CD1c-positive myeloid dendritic cell (primary cell): ENCODE measurements at regions not wholly inside any gene's neighbourhood (a gene's known extent, or its start where the extent isn't known, plus 50 kb on each side); places are given as distances from the start of the nearest gene placed in this dataset.
"Not testable (repeated sequence)": the region's sequence is repeated elsewhere in the genome, so short reads cannot be mapped to it uniquely, and the experiment has no call there.

Source experiments
- DNase-seq: peaks from one replicate; pipeline ENCODE4 v3.0.0-alpha.2; 2016; ENCODE audit errors: extremely low spot score

DNA sequence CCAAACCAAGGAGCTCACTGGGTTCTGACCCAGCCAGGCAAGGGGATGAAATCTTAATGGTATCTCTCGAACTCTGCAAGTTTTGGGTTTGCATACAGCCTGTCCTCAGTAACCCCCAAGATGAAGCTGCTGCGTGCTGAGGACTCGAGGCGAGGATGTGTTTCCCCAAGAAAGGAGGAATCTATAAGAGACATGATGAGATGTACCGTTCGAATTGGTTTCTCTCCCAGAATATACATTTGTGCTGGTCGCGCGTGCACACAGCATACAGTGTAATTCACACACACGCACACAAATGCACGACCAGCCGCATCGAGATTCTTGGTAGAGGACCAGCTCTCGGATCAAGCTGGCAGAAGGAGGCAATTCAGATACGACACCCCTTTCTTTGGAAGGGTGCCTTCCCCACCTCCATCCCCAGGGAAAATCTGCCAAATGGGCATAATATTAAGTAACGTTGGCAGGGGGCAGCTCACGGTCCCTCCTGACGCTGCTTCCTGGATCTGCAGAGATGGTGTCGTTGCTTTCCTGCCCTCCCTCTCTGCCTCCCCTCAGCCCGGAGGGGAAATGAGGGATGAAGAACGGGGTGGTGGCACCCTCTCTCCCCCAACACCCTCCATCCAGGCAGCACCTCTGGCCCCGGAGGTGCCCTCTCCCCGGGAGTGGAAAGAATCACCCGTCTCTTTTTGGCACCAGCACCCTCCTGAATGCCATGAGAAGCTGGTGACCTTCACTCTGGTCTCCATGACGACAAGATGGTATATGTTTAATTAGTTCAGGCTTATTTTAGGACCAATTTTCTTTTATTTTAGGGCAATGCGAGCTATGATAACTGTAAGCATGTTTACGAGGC is 310.2 kb downstream of the ZNF536 start:
- no peak for DNase-seq

- no peak for DNase-seq
Observed at GRCh38 chr19:30681162-30682100, 309.2 kb downstream of the ZNF536 start.

- DNase-seq: not testable (repeated sequence)
Observed at GRCh38 chr19:30680399-30680798, 308.2 kb downstream of the ZNF536 start.

DNA sequence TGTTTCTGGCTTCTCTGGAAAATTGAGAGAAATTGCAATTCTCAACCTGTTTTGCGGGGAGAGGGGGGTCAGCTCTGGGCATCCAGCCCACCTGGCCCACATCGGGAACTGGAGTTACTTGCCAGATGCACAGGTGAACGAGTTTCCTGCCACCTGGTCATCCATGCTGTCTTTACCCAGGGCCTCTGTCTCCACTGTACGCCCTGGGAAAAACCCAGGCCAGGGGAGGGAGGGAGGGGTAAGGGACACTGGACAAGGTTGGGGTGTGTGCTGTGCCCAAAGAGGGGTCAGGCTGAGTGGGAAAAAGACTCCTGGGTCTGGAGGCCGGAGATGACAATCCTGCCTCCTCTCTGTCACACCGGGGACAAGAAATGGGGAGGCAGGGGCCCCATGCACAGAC is 307.6 kb downstream of the ZNF536 start:
- no peak for DNase-seq

DNA sequence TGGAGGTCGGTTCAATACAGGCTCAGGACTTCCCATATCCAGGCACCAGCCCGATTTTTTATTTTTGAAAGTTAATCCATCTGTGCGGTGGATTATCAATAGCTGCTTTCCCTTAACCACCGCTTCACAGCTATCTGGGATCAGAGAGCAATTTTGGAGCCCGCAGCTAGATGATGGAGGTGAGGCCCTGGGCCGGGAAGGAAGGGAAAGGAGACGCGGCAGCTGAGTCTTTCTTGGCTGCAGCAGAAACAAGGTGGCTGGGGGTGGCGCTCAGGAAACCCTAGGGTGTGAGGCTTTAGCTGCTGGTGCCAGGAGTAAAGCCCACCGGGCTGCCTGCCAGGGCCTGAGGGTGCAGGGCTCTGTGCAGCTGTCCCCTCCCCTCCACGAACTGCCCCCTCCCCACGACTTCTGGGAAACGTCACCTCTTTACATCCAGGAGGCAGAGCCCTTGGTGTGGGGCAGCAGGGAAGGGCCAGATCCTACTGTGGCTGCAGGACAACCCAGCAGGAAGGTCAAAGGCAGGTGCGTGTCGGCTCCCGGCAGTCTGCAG is 307.0 kb downstream of the ZNF536 start:
- DNase-seq: no peak

DNA sequence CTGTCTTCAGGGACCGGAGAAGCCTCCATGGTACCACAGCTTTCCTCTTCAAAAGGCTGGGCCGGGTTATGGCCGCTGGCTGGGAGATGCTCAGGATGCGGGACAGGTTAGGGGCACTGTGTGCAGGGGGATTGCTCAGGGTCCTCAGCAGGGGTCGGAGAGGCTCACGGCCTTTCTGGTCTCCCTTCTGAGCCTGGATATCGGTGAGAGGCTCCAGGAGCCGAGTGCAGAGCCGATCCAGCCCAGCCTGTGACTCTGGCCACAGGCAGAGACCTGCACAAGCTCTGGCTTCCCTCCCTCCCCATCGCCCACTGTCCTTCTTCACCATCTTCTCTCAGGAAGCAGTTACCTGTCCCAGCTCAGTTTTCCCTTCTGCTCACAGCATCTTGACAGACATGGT is 306.0 kb downstream of the ZNF536 start:
- no peak for DNase-seq

DNA sequence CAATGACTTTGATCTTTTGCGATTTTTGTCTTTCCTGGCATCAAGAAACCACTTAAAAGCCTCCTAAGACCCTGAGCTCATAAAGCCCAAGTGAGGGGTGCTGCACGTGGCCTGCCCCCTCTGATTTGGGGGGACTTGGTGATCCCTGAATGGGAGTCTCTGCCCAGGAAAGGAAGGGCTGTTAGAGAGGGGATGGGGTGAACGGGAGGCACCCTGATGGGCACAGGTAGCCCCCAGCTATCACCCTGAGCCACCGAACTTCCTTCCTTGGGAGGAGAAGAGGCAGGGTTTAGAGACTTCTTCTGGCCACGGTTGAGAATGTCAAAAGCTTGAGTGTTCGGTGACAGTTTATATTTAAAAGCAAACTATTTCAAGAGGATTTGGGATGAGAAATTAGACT is 305.5 kb downstream of the ZNF536 start:
- no peak for DNase-seq

- DNase-seq: no peak
Observed at GRCh38 chr19:30676990-30677679, 305.0 kb downstream of the ZNF536 start.

DNA sequence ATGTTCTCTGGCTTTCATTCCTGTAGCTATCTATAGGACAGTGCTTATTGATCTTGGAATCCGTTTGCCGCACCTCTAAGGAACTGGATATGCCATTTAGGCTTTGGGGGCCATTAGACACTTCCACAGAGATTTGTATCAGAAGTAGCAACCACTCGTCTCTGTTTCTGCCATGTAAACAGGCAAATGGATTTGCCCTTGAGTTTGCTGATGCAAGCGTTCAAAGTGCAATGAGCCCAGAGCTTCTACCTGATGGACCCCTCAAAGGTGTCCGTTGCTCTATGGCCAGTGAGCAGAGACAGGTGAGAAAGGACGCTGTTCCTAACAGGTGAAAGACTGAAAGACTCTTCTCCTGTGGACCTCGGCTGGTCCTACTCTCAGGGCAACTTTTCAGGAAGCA is 302.9 kb downstream of the ZNF536 start:
- DNase-seq: no peak

- no peak for DNase-seq
Observed at GRCh38 chr19:30674656-30675055, 302.5 kb downstream of the ZNF536 start.

- DNase-seq: no peak
Observed at GRCh38 chr19:30673336-30673735, 301.2 kb downstream of the ZNF536 start.

- DNase-seq: no peak
Observed at GRCh38 chr19:30672926-30673325, 300.7 kb downstream of the ZNF536 start.

GRCh38 chr19:30671622-30672051 is 299.5 kb downstream of the ZNF536 start:
- DNase-seq: no peak

DNA sequence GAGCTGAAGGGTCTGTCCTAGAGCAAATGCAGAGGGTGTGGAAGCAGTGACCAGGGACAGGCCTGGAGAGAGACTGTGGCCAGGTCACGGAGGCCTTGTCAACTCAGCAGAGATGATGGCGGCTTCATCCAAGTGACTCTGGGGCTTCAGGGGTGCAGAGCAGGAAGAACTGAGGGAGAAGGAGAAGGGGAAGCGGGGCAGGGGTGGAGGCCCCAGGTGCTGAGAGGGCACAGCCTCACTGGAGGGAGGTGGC is 299.1 kb downstream of the ZNF536 start:
- no peak for DNase-seq

- DNase-seq: no peak
Observed at GRCh38 chr19:30670562-30671366, 298.6 kb downstream of the ZNF536 start.

- DNase-seq: no peak
Observed at GRCh38 chr19:30670011-30670329, 297.8 kb downstream of the ZNF536 start.

GRCh38 chr19:30669329-30670010 is 297.3 kb downstream of the ZNF536 start:
- peak; percentile 34 for DNase-seq

DNA sequence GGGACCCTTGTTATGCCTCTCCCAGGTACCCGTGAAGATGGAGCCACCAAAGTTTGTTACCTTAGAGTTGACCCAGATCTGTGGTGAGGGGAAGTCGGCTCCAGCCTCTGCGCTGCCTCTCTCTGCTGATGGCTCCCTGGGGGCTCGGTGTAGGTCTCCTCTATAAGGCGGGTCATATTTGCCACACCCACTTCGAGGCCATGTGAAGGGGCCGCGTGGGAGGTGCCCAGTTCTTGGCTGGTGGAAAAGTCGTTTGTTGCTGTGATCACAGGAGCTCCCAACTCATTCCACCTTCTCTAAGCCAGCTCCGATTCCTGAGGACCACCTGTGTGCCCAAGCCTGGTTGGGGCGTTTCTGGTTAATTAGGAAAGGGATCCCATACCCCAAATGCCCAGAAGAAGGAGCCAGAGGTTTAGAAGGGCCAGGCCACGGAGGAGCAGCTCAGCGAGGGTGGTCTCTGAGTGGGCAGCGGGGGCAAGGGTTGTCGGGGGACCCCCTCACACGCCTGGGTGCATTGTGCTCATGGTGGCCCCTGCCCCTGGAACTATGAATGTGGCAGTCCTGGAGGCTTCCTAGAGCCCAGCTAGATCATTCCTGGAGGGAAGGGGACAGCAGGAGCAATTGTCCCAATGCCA is 296.5 kb downstream of the ZNF536 start:
- DNase-seq: no peak

DNA sequence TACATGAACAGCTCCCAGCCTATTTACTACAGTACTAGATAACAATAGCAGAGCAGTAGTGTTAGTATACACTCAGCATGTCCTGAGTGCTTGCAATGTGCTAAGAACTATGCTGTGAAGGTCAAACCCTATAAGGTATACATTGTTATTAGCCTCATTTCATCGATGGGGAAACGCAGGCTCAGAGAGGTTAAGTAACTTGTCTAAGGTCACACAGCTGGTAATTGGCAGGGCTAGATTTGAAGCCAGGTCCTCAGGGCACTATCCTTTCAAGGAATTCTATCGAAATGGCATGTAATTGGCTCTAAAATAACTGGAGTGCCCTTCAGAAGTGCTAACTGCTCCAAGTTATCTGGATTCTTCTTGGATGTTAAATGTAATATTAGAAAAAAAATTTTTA is 295.6 kb downstream of the ZNF536 start:
- no peak for DNase-seq

DNA sequence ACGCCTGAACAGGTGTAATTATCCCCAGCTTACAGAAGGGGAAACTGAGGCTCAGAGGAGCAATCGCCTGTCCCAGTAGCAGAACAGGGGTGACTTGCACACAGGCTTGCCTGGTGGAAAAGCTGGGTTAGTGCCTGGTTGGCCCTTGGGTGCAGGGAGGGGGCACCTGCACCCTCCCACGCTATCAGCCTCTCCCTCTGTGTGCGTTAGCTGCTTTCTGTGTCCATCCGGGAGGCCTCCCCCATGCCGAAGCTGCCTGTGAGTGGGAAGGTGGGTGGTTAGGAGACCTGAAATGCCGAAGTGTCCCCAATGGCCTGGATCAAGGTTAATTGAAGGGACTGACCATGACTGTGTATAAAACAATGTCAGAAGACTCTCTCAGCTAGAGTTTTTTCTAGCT is 295.0 kb downstream of the ZNF536 start:
- DNase-seq: no peak
